ENCODE measurements at regions not wholly inside any gene's neighbourhood (a gene's known extent, or its start where the extent isn't known, plus 50 kb on each side); places are given as distances from the start of the nearest gene placed in this dataset.

GRCh38 chr11:80559942-80560341 lies 1119.1 kb upstream of the TENM4 start:
- TF ChIP-seq EZH2phosphoT487 (IDR thresholded peaks at IDR 0.05) (no peak), EZH2 (IDR thresholded peaks at IDR 0.05) (no peak), CTCF (IDR thresholded peaks at IDR 0.05) (no peak)
- H3K27me3 ChIP-seq = no peaks in the 10 kb centered on the region
- DNase-seq (ENCODE audit: low spot score) = no peak
- no peaks in the 10 kb centered on the region for H3K36me3 ChIP-seq
- H3K27ac Mint-ChIP-seq = no peak overlapping the region
- no peak overlapping the region for H2AFZ ChIP-seq (replicated peaks)
- H3K9ac ChIP-seq = no peak overlapping the region
- H3K4me1 ChIP-seq = peaks cover 36% of the 10 kb centered on the region
- H3K4me3 ChIP-seq = no peak overlapping the region
- H3K4me1 Mint-ChIP-seq = peaks cover 11% of the 10 kb centered on the region
- no peaks in the 10 kb centered on the region for H3K79me2 ChIP-seq (ENCODE audit: low read depth)
- H3K9me3 ChIP-seq (ENCODE audit: low read depth) = peaks cover 2% of the 10 kb centered on the region
- H3K27ac ChIP-seq = no peak overlapping the region
- H3K27me3 Mint-ChIP-seq (ENCODE audit: insufficient read depth, low read depth) = no peaks in the 10 kb centered on the region
- peaks cover 2% of the 10 kb centered on the region for H3K9me3 Mint-ChIP-seq
- no peaks in the 10 kb centered on the region for H4K20me1 ChIP-seq (ENCODE audit: low read depth)
- peaks cover 11% of the 10 kb centered on the region for H3F3A ChIP-seq (ENCODE audit: low read depth)
- no peak overlapping the region for H3K4me2 ChIP-seq
- H3K4me3 Mint-ChIP-seq = no peak overlapping the region
- H3K36me3 Mint-ChIP-seq = no peaks in the 10 kb centered on the region

- Histone ChIP-seq H3K27me3 (no peaks in the 10 kb centered on the region), H3K79me2 (ENCODE audit: low read depth) (no peaks in the 10 kb centered on the region), H3K4me3 (no peak overlapping the region), H3K4me2 (no peak overlapping the region), H3K4me1 (peaks cover 5% of the 10 kb centered on the region), H2AFZ (replicated peaks) (no peak overlapping the region), H3F3A (ENCODE audit: low read depth) (peaks cover 3% of the 10 kb centered on the region), H3K9me3 (ENCODE audit: low read depth) (no peaks in the 10 kb centered on the region), H3K9ac (no peak overlapping the region), H4K20me1 (ENCODE audit: low read depth) (no peaks in the 10 kb centered on the region), H3K27ac (no peak overlapping the region), H3K36me3 (no peaks in the 10 kb centered on the region)
- TF ChIP-seq CTCF (IDR thresholded peaks at IDR 0.05) (no peak), EZH2 (IDR thresholded peaks at IDR 0.05) (no peak), EZH2phosphoT487 (IDR thresholded peaks at IDR 0.05) (no peak)
- H3K27ac Mint-ChIP-seq = no peak overlapping the region
- DNase-seq (ENCODE audit: low spot score) = no peak
- no peaks in the 10 kb centered on the region for H3K27me3 Mint-ChIP-seq (ENCODE audit: insufficient read depth, low read depth)
- H3K9me3 Mint-ChIP-seq = peaks cover 2% of the 10 kb centered on the region
- H3K4me1 Mint-ChIP-seq = peaks cover 3% of the 10 kb centered on the region
- H3K36me3 Mint-ChIP-seq = no peaks in the 10 kb centered on the region
- no peak overlapping the region for H3K4me3 Mint-ChIP-seq
Measured at GRCh38 chr11:80553565-80553964, 1112.7 kb upstream of the TENM4 start.

- Histone ChIP-seq H3K27ac (no peak overlapping the region), H3K9me3 (ENCODE audit: low read depth) (no peaks in the 10 kb centered on the region), H3K4me2 (no peak overlapping the region), H3K27me3 (no peaks in the 10 kb centered on the region), H3K4me3 (no peak overlapping the region), H3K9ac (no peak overlapping the region), H2AFZ (replicated peaks) (no peak overlapping the region), H3K79me2 (ENCODE audit: low read depth) (no peaks in the 10 kb centered on the region), H3K4me1 (no peaks in the 10 kb centered on the region), H4K20me1 (ENCODE audit: low read depth) (no peaks in the 10 kb centered on the region), H3F3A (ENCODE audit: low read depth) (no peaks in the 10 kb centered on the region), H3K36me3 (no peaks in the 10 kb centered on the region)
- TF ChIP-seq EZH2 (IDR thresholded peaks at IDR 0.05) (no peak), CTCF (IDR thresholded peaks at IDR 0.05) (no peak), EZH2phosphoT487 (IDR thresholded peaks at IDR 0.05) (no peak)
- Mint-ChIP-seq H3K4me1 (no peaks in the 10 kb centered on the region), H3K36me3 (no peaks in the 10 kb centered on the region), H3K27ac (no peak overlapping the region), H3K4me3 (no peak overlapping the region), H3K27me3 (ENCODE audit: insufficient read depth, low read depth) (no peaks in the 10 kb centered on the region), H3K9me3 (no peaks in the 10 kb centered on the region)
- DNase-seq (ENCODE audit: low spot score) = no peak
Measured at GRCh38 chr11:80542704-80543103, 1101.9 kb upstream of the TENM4 start.

Data from neural progenitor cell (in vitro differentiated cells).